Dermis microvascular lymphatic vessel endothelial cell (primary cell): ENCODE measurements at regions not wholly inside any gene's neighbourhood (a gene's known extent, or its start where the extent isn't known, plus 50 kb on each side); places are given as distances from the start of the nearest gene placed in this dataset.

Source experiments
- DNase-seq, 2 donors: peaks; one replicate each; pipeline versions ENCODE4 v3.0.0 to v3.0.0-alpha.2; 2010; ENCODE audit warnings: low read depth in 2 of 2

DNA sequence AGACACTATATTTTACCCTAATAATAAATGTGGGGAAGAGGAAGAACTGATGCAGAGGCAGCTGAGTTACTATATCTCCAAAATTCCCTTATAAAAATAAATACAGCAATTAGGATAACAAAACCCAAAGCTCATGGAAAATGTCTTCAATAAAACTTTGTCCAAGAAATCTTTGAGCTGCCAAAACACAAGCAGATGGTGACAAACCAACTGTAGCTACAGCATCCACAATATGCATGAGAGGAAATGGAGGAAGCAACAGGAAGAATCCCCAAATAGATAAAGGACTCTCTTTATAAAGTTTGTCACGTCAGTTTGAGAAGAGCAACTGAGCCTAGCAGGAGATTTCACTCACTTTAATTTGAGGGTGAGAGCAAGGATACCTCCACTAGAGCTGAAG lies 638.2 kb downstream of the IGSF11 start:
- DNase-seq, result no peak

DNA sequence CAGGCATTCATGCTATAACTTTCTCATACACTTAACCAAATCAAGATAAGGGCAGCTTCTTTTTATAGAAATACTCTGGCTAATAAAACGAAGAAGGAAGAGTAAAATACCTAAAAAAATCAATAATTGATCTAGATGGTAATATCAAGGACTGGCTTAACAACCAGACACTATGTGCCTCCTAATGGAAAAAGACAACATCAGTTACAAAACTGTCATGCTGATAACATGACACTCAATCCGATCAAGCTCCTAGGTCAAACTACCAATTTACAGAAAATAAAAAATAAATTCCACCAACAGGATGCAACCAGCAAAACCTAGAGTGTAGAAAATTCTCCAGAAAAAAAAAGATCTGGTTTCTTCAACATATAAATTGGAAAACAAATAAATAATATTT lies 634.6 kb downstream of the IGSF11 start:
- no peak for DNase-seq

DNA sequence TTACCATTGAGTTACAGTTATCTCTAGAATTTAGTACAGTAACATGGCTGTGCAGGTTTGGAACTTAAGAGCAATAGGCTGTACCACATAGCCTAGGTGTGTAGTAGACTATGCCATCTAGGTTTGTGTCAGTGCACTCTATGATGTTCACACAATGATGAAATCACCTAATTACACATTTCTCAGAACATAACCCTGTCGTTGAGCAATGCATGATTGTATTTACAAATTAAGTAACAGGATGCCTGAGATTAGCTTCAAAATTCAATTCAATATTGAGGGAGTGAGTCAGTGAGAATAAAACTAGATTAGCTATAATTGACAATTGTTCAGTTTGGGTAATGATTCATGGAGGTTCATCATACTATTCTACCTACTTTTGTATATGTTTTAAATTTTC lies 633.8 kb downstream of the IGSF11 start:
- DNase-seq, result no peak

DNA sequence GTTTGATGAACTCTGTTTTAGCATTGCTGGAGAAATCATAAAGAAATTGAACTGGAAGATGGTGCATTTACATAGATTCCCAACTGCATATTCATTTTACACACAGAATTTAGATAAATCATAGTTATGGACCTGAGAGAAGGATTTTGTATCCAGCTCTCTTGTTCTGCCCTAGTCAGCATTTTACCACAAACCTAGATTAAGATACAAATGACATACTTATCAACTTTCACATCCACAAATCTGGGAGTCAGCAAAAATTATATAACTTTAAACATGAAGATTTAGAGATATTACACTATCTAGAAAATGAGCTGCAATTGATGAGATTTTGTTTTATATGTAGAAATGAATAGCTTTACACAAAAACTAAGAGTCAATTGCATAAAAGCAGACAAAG lies 632.8 kb downstream of the IGSF11 start:
- no peak for DNase-seq

DNA sequence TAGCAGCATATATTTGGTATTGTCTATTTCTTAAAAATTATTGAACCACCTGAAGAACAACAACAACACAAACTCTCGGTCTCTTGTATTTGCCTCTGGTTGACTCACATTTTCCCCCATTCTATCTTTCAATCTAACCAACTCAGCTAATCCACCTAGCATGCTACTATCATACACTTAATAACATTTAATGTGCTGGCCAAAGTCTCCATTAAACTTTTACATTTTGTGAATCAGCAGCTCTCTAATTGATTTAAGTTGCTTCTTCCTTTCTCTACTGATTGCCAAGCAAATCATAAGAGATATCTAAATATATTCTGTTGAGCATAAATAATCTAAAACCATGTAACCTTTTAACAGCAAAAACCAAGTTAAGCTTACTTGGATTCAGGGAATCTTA lies 631.7 kb downstream of the IGSF11 start:
- no peak for DNase-seq

DNA sequence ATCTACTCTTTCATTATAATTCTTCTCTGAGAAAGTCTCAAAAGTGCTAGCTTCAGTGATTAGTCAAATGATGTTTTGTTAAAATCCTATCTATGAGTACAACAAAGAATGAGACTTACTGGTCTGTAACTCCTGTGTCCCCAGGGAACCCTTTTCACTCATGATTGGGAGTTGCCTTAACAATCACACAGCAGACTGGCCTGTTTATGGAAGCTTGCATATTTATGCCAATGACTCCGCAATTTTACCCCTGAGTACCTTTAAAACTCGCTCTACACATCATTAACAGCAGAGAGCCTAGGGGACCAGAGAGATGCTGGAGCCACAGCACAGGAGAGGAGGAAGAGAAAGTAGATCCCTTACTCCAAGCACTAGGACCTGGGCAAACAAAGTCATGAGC lies 628.1 kb downstream of the IGSF11 start:
- no peak for DNase-seq

DNA sequence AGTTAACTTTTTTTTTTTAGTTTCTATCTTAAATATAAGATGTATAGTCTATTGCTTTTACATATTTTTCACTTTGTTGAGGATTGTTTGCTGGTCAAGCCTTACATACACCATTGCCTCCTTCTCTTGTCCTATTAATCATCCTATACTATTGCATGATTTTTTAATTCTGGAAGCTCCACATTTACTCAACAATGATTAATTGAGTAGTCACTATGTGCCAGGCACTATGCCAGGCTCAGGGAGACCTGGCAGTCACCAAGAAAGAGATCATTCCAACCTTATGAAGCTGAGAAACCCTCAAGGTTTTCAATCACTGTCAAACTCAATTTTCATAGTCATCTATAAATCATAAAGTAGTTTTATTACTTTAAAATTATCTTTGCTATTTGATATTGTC lies 626.2 kb downstream of the IGSF11 start:
- no peak for DNase-seq

DNA sequence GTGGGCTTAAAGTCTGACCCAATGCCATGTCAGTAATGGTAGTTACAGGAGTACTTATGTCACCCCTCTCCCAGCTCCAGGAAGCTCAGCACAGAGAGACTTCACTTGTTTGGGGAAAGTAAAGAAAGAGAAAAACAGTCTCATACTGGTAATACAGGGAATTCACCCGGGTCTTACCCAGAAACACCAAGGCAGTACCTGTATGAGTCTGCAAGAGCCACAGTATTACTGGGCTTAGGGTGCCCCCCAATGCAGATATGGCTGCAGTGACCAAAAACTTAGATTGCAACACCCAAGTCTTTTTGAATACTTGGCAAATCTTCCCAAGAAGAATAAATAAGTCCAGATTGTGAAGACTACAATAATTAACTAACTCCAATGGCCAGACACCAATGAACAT lies 622.1 kb downstream of the IGSF11 start:
- DNase-seq, result no peak

DNA sequence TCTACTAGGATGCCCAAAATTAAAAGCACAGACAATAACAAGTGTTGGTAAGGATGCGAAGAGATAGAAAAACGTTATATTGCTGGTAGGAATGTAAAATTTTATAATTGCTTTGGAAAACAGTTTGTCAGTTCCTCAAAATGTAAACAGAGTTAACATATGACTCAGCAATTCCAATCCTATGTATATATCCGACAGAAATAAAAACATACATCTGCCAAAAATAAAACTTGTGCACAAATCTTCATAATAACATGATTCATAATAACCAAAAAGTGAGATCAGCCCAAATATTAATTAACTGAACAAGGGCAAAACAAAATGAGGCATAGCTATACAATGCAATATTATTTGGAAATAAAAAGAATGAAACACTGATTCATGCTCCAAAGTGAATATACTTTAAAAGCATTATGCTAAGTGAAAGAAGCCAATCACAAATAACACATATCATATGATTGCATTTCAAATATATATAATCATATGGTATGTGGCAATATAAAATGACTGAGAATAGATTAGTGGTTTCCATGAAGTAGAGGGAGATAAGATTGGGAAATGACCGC lies 609.3 kb downstream of the IGSF11 start:
- DNase-seq, result no peak

DNA sequence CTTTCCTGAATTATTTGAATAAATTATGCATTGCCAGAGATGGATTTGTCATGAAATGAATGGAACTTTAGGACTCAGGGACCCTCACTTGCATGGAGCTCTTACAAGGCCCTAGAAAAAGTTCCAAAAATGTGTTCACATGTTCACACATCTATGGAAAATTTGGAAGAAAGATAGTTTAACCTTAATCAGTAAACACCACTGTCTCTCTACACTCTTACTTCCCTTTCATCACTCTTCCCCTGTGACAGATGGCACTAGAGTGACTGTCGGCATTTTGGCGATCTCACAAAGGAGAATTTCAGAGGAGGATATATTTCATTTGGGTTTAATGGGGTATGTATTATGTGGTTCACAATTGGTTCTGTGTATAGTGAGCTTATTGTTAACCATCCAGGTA lies 600.8 kb downstream of the IGSF11 start:
- no peak for DNase-seq

DNA sequence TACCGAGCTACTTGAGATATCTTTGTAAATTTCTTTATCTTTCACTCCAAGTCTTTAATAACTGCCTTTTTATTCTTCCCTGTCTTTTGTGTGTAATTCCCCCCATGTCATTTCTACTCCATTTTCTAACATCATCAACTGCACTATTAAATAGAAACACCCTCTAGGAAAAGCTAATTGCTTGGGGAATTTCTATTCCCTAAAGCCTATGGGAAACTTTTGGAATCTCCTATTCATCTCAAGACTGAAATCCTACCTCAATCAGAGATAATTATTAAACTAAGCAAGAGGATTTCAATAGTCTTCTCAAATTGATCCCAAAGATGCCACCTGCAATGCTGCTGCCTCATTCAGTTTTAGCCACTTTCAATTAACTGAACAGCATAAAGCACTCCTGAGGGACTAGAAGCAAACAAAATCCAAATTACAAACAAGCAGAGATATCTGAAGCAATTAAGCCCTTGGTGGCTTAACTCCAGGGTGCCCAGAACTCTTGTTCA lies 598.7 kb downstream of the IGSF11 start:
- DNase-seq, result no peak

DNA sequence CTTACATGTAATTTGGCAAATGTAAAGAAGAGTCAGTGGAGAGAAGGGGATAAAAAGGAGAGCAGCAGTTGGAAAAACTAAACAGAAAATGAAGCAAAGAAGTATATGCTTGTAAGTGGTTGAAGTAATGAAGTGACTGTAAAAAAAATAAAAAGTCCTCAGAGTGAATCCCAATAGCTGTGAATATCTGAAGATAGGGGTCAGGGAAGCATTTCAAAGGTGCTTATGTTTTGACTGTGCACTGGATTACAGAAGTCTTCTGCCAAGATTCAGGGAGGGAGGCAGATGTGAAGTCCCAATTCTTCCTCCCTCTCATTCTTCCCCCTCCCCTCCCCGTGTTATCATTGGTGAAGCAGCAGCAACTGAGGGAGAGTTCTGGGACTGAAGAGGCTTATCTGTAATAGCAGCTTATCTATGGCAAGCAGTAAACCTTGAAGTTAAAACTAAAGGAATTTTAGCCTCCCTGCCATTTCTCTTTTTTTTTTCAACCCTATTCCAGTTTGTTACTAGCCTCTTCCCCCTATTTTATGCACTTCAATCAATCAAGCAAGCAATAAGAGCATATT lies 597.9 kb downstream of the IGSF11 start:
- no peak for DNase-seq

DNA sequence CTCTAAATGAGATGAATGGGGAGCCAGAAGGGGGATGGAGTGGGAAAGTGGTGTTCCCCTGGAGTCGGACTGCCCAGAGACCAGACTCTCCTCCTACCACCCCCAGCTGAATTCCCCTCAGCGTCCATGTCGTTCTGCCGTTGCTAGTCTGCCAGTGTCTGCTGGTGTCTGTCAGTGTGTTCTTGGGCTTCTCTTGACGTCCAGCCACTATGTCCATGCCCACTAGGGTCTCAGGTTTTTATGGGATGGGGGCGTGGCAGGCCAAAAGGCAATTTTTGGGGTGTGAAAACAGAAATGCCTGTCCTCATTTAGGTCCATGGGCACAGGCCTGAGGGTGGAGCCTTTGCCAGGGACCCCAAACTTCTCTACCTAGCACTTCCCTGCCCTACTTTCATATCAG lies 589.6 kb downstream of the IGSF11 start:
- no peak for DNase-seq

DNA sequence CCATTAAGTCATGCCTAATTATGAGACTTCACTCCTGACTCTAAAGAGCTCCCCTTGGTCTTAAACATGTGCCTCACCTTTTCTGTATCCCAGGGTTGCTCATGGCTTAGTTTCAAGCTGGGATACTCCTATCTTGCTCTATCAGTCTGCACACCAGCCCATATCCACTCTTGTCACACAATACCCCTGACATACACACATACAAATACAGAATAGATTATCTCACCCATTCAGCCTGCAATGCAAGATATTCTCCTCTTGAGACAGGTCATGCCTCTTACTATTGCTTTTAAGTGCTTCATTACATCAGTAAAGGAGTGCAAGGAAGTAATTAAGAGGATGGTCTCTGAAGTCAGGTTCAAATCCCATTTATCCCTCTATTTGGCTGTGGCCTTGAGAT lies 587.3 kb downstream of the IGSF11 start:
- no peak for DNase-seq

DNA sequence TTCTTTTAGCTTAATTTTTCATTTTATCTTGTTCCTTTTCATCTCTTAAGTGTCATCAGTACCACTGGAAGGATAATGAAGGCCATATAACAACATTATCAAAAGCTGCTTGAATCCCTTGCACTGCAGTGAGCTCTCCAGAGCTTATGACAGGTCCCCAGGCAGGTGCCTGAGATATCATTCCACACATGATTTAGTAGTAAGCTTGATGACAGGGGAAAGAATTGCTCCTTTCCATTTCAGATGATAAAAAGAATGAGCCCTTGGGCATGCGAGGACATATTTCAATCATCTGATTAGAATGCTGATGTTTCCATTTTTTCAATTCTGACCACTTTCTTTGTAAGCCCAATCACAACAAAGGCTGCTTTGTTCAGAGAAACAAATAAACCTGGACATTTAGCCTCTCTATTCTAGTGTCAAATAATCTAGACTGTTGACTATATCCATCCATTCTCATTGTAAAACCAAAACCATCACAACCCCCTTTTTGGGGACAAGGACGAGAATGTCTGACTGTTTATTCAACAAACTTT lies 567.8 kb downstream of the IGSF11 start:
- DNase-seq, result no peak

DNA sequence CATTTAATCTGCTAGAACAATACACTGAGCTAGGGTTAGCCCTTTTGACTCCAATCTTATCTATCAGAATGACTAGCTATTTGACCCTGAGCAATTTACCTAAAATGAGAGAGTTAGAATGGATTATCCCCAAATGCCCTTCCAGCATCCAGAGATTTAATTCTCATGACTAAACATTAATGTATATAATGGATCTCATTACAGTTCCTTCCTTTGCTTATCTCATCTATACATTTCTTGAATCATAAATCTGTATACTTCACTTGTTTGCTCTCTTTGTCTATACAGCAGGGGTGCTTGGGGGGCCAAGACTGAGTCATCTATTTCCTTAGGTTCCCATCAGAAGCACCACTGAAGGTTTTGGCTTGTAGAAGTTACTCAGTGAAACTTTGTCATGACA lies 565.8 kb downstream of the IGSF11 start:
- DNase-seq, result no peak

DNA sequence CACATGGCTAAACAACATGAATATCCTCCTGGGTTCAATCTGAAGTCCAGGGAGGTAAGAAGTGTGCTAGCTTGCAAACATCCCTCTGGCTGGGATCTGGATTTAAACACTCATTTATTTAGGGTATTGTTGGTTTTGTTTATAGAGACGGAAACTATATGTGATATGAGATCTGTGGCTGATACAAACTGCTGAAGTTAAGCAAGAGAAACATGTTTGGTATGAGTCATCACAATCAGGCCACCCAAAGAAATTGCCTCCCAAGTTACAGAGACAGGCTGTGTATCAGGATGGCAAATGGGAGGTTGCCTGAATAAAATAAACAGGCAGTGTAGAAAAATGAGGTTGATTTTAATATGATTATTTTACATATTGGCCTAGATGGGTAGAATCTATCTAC lies 562.1 kb downstream of the IGSF11 start:
- no peak for DNase-seq

DNA sequence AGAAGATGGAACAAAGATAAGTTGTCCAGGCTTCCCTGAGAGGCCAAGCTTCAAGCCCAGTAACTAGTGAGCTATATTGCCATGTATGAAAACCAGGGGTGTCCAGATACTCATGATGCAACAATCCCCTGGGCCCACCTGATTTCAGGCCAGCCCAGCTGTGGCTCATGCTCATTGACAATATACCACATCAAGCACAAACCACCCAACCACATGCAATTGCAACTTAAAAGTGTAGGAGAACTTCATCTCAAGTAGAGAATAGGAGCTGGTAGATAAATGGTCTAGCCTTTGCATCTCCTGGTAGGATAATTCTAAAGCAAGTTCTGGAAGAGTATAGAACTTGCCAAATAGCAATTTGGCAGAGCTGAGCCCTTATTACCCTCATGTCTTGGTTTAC lies 561.3 kb downstream of the IGSF11 start:
- no peak for DNase-seq

DNA sequence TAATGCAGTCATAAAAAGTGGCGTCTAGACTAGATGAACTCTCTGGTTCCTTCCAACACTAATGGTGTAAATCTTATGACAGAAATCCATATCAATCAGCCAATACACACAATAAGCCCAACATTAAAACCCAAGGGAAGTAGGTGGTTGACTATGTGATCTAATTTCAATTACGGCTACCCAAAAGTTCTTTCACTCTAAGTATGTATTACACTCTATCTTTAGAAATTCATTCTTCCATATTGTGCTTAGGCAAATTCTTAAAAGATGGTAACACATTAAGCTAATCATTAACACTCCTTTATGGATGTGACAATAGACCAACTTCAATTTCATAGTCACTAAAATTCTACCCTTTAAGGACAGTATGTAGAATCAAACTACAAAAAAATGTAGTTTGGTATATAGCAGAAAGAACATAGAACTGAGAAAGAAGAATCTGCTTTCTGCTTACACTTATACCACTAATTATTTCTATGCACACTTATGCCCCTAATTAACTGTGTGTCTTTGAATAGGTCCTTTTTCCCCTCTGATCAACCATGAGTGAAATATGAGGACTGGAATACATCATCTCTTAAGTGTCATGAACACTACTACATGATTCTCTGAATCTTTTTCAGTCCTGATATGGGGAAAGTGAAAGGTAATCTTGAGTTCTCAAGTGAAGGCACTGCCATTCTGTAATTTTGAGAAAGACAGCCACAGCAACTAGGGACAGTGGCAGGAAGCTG lies 557.6 kb downstream of the IGSF11 start:
- DNase-seq, result no peak

DNA sequence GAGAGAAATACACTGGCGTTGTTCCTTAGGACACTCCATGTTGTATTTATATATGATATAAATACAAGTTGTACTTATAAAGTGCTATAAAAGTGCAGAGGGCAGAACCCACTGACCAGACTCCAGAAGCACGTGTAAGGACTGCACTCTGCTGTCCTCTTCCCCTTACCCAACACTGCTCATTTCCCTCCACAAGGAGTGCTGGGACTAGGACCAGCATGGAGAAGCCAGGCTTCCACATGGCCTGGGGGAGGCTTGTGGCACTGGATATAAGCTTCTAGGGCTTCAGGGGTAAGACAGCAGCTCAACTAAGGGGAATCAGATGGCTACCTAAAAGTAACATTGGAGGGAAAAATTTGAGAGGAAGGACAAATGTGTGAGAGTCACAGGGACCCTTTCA lies 556.9 kb downstream of the IGSF11 start:
- no peak for DNase-seq

DNA sequence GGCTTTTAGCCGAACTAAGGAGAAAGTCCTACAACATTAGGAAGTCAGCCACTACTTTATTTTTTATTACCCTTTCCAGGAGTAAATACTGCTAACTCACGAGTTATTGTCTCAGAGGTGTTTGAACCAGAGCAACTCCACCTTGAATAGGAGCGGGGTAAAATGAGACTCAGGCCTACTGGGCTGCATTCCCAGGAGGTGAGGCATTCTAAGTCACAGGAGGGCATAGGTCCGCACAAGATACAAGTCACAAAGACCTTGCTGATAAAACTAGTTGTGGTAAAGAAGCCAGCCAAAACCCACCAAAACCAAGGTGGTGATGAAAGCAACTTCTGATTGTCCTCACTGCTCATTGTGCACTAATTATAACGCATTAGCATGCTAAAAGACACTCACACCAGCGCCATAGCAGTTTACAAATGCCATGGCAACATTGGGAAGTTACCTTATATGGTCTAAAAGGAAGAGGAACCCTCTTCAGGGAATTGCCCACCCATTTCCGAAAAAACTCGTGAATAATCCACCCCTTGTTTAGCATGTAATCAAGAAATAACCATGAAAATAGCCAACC lies 555.9 kb downstream of the IGSF11 start:
- no peak for DNase-seq

DNA sequence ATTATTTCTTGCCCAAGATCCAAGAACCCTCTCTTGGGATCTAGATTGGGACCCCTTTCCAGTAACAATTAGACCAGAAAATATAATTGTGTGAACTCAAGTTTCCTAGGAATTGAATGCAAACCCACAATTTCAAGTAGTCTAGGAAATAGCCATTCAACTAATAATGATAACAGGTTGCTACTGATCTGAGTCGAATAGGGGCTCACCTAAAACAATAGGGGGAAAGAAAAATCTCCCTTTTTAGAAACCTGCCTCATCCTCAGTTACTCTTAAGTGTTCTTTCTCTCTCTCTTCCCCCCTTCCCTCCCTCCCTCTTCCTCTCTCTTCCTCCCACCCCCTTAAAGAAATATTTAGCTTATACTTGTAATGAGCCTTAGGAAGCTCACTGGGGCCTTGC lies 555.3 kb downstream of the IGSF11 start:
- no peak for DNase-seq
